Astrocyte of the cerebellum (primary cell): ENCODE measurements at regions not wholly inside any gene's neighbourhood (a gene's known extent, or its start where the extent isn't known, plus 50 kb on each side); places are given as distances from the start of the nearest gene placed in this dataset.
"Not testable (repeated sequence)": the region's sequence is repeated elsewhere in the genome, so short reads cannot be mapped to it uniquely, and the experiment has no call there.

Experiments
- DNase-seq: peaks from one replicate; pipeline ENCODE4 v3.0.0-alpha.2; 2011; ENCODE audit warnings: low read depth
- H3K4me3 ChIP-seq: 2 replicates; pipeline ENCODE4 v1.5.1; 2011; ENCODE audit warnings: mild to moderate bottlenecking, low read depth, low read length, moderate library complexity
- CTCF ChIP-seq: IDR thresholded peaks from 2 replicates; pipeline ENCODE4 v1.5.1; 2012; ENCODE audit warnings: low read length, low read depth, moderate library complexity, mild to moderate bottlenecking; ENCODE audit errors: missing control alignments
- in situ Hi-C: cut with HindIII; loops from 2 replicates; pipeline ENCODE4 v1.10.0; 2017; ENCODE audit warnings: low sequenced_read_pairs

DNA sequence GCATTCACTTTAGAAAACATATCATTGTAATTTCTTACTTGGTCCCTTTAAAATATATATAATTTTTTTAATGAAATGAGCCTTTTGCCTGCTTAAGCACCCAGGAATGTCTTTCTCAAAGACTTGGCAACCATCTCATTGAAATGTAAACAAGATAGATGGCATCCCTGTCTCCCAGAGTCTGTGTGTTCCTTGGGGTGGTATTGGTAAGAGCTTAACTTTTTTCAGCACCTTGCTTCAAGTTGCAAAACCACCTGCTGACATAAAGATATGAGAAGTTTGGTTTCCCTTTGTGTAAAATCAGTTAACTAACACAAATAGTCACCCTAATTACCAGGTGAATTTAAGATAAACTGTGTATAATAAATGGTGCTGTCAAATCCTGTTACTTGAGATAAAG, 266.9 kb downstream of the DSC3 start:
- in situ Hi-C loops: no loop called here

GRCh38 chr18:30772170-30772569, 270.4 kb downstream of the DSC3 start:
- DNase-seq, H3K4me3 ChIP-seq, in situ Hi-C loops: not testable (repeated sequence)

More for the DNA sequence above, 266.9 kb downstream of the DSC3 start:
- DNase-seq: no peak
- no peak for TF ChIP-seq CTCF
- H3K4me3 ChIP-seq: no peak overlapping the region

DNA sequence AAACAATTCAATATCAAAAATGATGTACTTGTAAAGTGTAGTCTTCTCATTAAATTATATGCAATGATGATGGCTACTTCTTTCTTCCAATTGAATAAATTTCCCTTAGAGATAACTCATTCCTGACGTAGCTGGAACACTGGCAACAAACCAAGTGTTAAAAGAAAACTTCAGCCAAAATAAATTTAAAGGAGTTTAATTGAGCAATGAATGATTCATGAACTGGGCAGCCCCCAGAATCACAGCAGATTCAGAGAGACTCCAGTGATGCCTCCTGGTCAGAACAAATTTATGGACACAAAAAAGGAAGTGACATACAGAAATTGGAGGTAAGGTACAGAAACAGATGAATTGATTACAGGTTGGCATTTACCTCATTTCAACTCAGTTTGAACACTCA, 276.5 kb downstream of the DSC3 start:
- TF ChIP-seq CTCF: no peak
- H3K4me3 ChIP-seq: no peak overlapping the region
- no peak for DNase-seq
- in situ Hi-C loops: no loop called here

GRCh38 chr18:30765247-30765646, 277.3 kb downstream of the DSC3 start:
- DNase-seq: no peak
- H3K4me3 ChIP-seq: no peak overlapping the region
- in situ Hi-C loops: no loop called here
- TF ChIP-seq CTCF: no peak

GRCh38 chr18:30763902-30764350, 278.6 kb downstream of the DSC3 start:
- H3K4me3 ChIP-seq: no peak overlapping the region
- TF ChIP-seq CTCF: no peak
- no peak for DNase-seq
- in situ Hi-C loops: no loop called here

GRCh38 chr18:30754846-30755245, 287.7 kb downstream of the DSC3 start:
- DNase-seq: no peak
- no peak overlapping the region for H3K4me3 ChIP-seq
- in situ Hi-C loops: no loop called here
- no peak for TF ChIP-seq CTCF

DNA sequence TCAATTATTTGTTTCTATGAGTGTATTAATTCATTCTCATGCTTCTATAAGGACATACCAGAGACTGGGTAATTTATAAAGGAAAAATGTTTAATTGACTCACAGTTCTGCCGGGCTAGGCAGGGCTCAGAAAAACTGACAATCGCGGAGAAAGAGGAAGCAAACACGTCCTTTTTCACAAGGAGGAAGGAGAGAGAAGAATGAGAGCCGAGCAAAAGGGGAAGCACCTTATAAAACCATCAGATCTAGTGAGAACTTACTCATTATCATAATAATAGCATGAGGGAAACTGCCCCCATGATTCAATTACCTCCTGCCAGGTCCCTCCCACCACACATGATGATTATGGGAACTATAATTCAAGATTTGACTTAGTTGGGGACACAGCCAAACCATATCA, 294.0 kb downstream of the DSC3 start:
- in situ Hi-C loops: no loop called here
- no peak for DNase-seq
- TF ChIP-seq CTCF: no peak

More for the DNA sequence above, 294.0 kb downstream of the DSC3 start:
- H3K4me3 ChIP-seq: no peak overlapping the region
